ENCODE measurements at regions not wholly inside any gene's neighbourhood (a gene's known extent, or its start where the extent isn't known, plus 50 kb on each side); places are given as distances from the start of the nearest gene placed in this dataset.

DNA sequence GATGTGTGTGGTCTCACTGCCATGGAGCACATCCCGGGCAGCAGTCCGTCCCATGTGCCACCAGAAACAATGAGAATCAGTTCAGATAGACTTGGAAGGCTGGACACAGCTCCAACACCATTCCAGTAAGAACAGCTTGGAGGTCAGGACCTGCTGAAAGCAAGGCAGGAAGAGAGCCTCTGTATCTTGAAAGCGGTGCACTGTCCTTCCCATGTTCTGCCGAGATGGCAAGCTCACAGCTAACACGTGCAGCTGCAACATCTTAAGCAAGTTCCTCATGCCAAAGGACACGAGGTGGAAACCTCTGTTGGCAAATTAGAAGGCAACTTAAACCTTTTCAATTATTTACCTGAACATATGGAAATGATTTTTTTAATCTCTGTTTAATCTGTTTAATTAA lies 175.4 kb downstream of the DLEU7 start:
- Histone ChIP-seq H4K20me1 (ENCODE audit: insufficient read depth, low read length) (no peaks in the 10 kb centered on the region), H3K4me3 (ENCODE audit: low read depth, low read length, poor library complexity, severe bottlenecking) (no peak overlapping the region), H3K9me3 (ENCODE audit: low read length) (peaks cover 18% of the 10 kb centered on the region), H3K27ac (ENCODE audit: low read depth, low read length, poor library complexity, severe bottlenecking) (peak overlapping the region; percentile 73), H3K9ac (ENCODE audit: low read length) (no peak overlapping the region), H2AFZ (ENCODE audit: low read length) (no peak overlapping the region), H3F3A (ENCODE audit: insufficient read depth, low read length) (no peaks in the 10 kb centered on the region), H3K79me2 (ENCODE audit: insufficient read depth, low read length) (no peaks in the 10 kb centered on the region), H3K27me3 (ENCODE audit: insufficient read depth, low read length) (no peaks in the 10 kb centered on the region), H3K4me1 (ENCODE audit: insufficient read depth, low read length, severe bottlenecking) (peaks cover 19% of the 10 kb centered on the region), H3K4me2 (ENCODE audit: low read length) (no peak overlapping the region), H3K36me3 (ENCODE audit: insufficient read depth, low read length) (0 out of 2 replicates have a peak, but pooled peaks cover 16% of the 10 kb centered on the region), H3K9me2 (ENCODE audit: low read depth, low read length) (no peaks in the 10 kb centered on the region)
- no peak for TF ChIP-seq EZH2 (IDR thresholded peaks at IDR 0.05; ENCODE audit: borderline replicate concordance, low read length)
- TF ChIP-seq, protein P1, sequence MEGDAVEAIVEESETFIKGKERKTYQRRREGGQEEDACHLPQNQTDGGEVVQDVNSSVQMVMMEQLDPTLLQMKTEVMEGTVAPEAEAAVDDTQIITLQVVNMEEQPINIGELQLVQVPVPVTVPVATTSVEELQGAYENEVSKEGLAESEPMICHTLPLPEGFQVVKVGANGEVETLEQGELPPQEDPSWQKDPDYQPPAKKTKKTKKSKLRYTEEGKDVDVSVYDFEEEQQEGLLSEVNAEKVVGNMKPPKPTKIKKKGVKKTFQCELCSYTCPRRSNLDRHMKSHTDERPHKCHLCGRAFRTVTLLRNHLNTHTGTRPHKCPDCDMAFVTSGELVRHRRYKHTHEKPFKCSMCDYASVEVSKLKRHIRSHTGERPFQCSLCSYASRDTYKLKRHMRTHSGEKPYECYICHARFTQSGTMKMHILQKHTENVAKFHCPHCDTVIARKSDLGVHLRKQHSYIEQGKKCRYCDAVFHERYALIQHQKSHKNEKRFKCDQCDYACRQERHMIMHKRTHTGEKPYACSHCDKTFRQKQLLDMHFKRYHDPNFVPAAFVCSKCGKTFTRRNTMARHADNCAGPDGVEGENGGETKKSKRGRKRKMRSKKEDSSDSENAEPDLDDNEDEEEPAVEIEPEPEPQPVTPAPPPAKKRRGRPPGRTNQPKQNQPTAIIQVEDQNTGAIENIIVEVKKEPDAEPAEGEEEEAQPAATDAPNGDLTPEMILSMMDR (IDR thresholded peaks at IDR 0.05; ENCODE audit: low read length): no peak

DNA sequence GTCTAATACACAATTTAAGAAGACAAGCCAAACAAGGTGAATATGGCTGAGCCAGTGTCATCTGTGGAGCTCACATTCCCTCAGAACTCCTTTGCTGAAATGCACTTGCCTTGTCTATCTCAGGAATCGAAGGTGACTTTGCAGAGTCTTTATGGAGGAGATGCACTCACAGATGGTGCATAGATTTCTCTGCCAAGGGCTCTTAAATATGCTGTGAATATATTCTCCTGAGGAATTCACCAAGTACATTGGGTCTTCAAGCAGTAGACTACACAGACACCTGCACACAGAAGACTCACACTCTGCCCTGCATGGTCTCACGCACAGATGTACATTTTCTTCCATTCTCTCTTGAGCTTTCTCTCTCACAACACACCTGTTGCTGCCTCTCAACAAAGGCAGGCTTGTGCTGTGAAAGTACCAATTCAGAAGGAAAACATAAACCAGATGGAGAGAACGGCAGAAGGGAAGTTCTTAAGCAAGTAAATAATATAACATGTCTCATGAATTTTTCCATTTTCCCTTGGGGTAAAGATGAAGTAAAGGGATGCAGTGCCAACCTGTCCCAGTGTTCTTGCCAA lies 174.7 kb downstream of the DLEU7 start:
- Histone ChIP-seq H3K9me3 (ENCODE audit: low read length) (peaks cover 18% of the 10 kb centered on the region), H3K4me1 (ENCODE audit: insufficient read depth, low read length, severe bottlenecking) (peaks cover 21% of the 10 kb centered on the region), H3K27me3 (ENCODE audit: insufficient read depth, low read length) (no peaks in the 10 kb centered on the region), H4K20me1 (ENCODE audit: insufficient read depth, low read length) (no peaks in the 10 kb centered on the region), H3F3A (ENCODE audit: insufficient read depth, low read length) (no peaks in the 10 kb centered on the region), H3K79me2 (ENCODE audit: insufficient read depth, low read length) (no peaks in the 10 kb centered on the region), H2AFZ (ENCODE audit: low read length) (no peak overlapping the region), H3K9ac (ENCODE audit: low read length) (no peak overlapping the region), H3K4me2 (ENCODE audit: low read length) (no peak overlapping the region), H3K27ac (ENCODE audit: low read depth, low read length, poor library complexity, severe bottlenecking) (peak overlapping the region; percentile 73), H3K4me3 (ENCODE audit: low read depth, low read length, poor library complexity, severe bottlenecking) (no peak overlapping the region), H3K9me2 (ENCODE audit: low read depth, low read length) (no peaks in the 10 kb centered on the region), H3K36me3 (ENCODE audit: insufficient read depth, low read length) (0 out of 2 replicates have a peak, but pooled peaks cover 16% of the 10 kb centered on the region)
- TF ChIP-seq, protein P1 (IDR thresholded peaks at IDR 0.05; ENCODE audit: low read length): no peak
- no peak for TF ChIP-seq EZH2 (IDR thresholded peaks at IDR 0.05; ENCODE audit: borderline replicate concordance, low read length)

- Histone ChIP-seq H3K27me3 (ENCODE audit: insufficient read depth, low read length) (no peaks in the 10 kb centered on the region), H3F3A (ENCODE audit: insufficient read depth, low read length) (no peaks in the 10 kb centered on the region), H3K4me1 (ENCODE audit: insufficient read depth, low read length, severe bottlenecking) (peaks cover 24% of the 10 kb centered on the region), H3K9me2 (ENCODE audit: low read depth, low read length) (no peaks in the 10 kb centered on the region), H3K36me3 (ENCODE audit: insufficient read depth, low read length) (0 out of 2 replicates have a peak, but pooled peaks cover 16% of the 10 kb centered on the region), H4K20me1 (ENCODE audit: insufficient read depth, low read length) (no peaks in the 10 kb centered on the region), H3K27ac (ENCODE audit: low read depth, low read length, poor library complexity, severe bottlenecking) (no peak overlapping the region), H3K4me3 (ENCODE audit: low read depth, low read length, poor library complexity, severe bottlenecking) (no peak overlapping the region), H3K79me2 (ENCODE audit: insufficient read depth, low read length) (no peaks in the 10 kb centered on the region), H3K4me2 (ENCODE audit: low read length) (no peak overlapping the region), H3K9ac (ENCODE audit: low read length) (no peak overlapping the region), H3K9me3 (ENCODE audit: low read length) (peaks cover 14% of the 10 kb centered on the region), H2AFZ (ENCODE audit: low read length) (no peak overlapping the region)
- TF ChIP-seq EZH2 (IDR thresholded peaks at IDR 0.05; ENCODE audit: borderline replicate concordance, low read length): no peak
- TF ChIP-seq, protein P1 (IDR thresholded peaks at IDR 0.05; ENCODE audit: low read length): no peak
These were observed 173.2 kb downstream of the DLEU7 start for GRCh38 chr13:50670272-50670671.

Data from OCI-LY1 (cell line).